IPS-11a (cell line): ENCODE measurements at regions not wholly inside any gene's neighbourhood (a gene's known extent, or its start where the extent isn't known, plus 50 kb on each side); places are given as distances from the start of the nearest gene placed in this dataset.

ENCODE experiments used
- H3K4me3 ChIP-seq: one replicate; pipeline ENCODE4 v1.5.1; 2013; ENCODE audit warnings: low read depth, low read length, control low read depth

- H3K4me3 ChIP-seq: no peak overlapping the region
Measured at GRCh38 chr1:238241607-238242006, 350.9 kb upstream of the ZP4 start.

- no peak overlapping the region for H3K4me3 ChIP-seq
Measured at GRCh38 chr1:238239343-238239742, 348.6 kb upstream of the ZP4 start.

- H3K4me3 ChIP-seq: no peak overlapping the region
Measured at GRCh38 chr1:238233966-238234365, 343.2 kb upstream of the ZP4 start.

- no peak overlapping the region for H3K4me3 ChIP-seq
Measured at GRCh38 chr1:238232084-238232710, 341.5 kb upstream of the ZP4 start.

- H3K4me3 ChIP-seq: no peak overlapping the region
Measured at GRCh38 chr1:238226810-238227209, 336.1 kb upstream of the ZP4 start.

DNA sequence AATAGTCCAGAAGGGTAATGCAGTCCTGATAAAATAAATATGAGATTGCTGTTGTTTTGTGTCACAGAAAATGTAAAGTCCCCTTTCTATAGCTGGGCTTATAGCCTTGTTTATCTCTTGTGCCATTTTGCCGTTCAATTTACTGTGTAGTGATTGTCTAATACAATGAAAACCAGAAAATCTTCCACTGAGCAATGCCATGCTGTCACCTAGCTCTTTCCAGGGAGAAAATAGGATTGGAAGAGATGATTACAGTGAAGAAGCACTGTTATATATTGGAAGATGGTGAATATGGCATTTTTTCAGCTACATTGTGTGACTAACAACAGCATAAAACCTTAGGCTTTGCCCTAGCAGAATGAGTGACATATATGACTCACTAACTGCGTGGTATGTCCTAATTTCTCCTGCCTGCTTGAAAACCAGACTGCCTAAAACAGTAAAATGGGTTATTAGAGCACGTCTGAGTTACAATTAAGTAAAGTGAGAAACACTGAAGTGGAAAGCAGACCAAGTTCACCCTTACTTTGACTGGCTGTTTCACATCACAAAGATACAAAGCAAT, 332.4 kb upstream of the ZP4 start:
- H3K4me3 ChIP-seq: no peak overlapping the region

GRCh38 chr1:238221738-238222137, 331.0 kb upstream of the ZP4 start:
- no peak overlapping the region for H3K4me3 ChIP-seq

- no peak overlapping the region for H3K4me3 ChIP-seq
Measured at GRCh38 chr1:238214449-238214848, 323.7 kb upstream of the ZP4 start.

DNA sequence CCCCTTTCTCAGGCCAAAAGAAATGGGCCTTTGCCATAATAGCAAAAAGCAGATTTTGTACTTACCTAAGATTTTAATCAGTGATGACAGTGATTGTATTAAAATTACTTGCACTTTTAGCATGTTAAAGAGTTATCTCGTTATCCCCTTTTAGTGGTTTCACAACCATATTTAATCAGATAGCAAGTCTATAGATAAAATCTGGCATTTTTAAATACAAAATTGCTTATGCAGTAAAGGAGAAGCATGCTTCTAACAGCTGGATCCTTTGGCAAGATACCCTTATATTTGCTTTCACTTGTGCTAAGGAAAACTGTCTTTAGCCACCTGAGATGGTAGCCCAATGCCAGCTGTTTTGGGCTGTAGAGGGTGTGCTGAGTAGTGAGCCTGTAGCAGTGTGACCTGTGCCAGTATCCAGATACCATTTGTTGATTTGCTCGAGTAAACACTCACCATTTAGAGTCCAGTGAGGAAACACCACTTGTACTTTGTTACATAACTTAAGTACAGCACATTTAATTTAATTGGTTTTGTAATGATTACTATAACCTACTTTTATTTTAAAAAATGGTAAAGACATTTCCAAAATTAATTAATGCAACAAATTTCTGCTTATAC, 314.4 kb upstream of the ZP4 start:
- no peak overlapping the region for H3K4me3 ChIP-seq

DNA sequence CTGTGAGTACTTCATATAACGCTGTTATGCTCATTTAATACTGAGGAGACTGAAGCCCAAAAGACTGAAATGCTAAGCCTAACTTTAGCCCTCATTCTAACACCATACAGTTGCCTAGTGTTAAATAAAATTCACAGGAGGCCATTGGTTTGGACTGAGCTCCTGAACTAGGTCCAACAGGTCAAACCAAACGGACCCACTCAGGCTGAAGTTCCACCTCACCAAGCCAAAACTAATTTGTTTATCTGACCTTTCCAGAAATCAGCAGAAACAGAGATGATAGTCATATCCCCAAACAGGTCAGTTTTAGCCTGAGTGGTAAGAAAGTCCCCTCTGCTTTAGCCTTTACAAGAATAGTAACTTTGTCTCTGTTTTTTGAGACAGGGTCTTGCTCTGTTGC, 311.3 kb upstream of the ZP4 start:
- no peak overlapping the region for H3K4me3 ChIP-seq

- H3K4me3 ChIP-seq: no peak overlapping the region
Measured at GRCh38 chr1:238199325-238199724, 308.6 kb upstream of the ZP4 start.

- H3K4me3 ChIP-seq: no peak overlapping the region
Measured at GRCh38 chr1:238196516-238196915, 305.8 kb upstream of the ZP4 start.

DNA sequence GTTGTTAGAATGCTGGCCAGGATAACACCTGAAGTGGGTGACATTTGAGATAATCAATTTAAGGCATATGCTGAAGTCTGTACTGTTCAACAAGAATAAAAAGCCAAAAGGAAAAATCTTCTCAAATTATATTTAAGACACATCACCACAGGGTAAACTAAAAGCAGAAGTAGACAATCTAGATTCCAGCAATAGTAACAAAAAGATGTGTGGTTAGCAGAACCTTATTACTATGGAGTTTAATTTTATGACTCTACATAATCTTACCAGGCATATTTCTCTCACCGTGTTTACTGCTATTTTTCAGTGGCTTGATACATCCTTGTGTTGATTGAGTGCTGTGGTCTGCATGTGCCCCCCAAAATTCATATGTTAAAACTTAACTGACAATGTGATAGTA, 300.4 kb upstream of the ZP4 start:
- H3K4me3 ChIP-seq: no peak overlapping the region

GRCh38 chr1:238187575-238187949, 296.8 kb upstream of the ZP4 start:
- H3K4me3 ChIP-seq: no peak overlapping the region

- no peak overlapping the region for H3K4me3 ChIP-seq
Measured at GRCh38 chr1:238186887-238187574, 296.3 kb upstream of the ZP4 start.

DNA sequence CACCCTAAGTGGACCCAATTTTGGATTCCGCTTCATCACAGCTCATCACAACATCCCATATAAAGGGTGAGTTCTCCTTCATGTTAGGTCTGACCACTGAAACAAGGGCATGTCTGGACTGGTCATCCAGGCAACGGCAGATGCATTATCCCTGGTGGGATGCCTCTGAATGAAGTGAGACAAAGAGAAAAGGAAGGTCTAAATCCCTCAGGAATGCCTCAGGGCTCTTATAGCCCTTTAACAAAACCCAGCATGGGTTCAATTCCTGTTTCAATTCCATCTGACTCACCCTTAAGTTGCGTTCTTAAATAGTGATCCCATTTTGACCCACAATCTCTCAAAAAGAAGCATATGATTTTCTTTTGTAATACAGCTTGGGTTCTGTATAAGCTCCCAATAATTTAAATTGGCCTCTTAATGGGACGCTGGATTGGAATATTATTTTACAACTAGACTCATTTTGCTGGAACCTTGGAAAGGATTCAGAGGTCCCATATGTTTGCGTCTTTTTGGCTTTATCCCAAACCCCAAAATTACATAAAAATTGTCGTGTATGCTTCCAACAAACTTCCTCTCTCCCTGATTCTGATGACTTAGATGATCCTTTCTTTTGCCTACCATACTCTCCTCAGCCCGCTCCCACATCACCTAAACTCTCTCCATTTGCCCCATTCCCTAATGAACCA, 287.4 kb upstream of the ZP4 start:
- H3K4me3 ChIP-seq: no peak overlapping the region

- no peak overlapping the region for H3K4me3 ChIP-seq
Measured at GRCh38 chr1:238177351-238177750, 286.6 kb upstream of the ZP4 start.

GRCh38 chr1:238176441-238176840, 285.7 kb upstream of the ZP4 start:
- H3K4me3 ChIP-seq: no peak overlapping the region

- H3K4me3 ChIP-seq: no peak overlapping the region
Measured at GRCh38 chr1:238171985-238172384, 281.3 kb upstream of the ZP4 start.

- no peak overlapping the region for H3K4me3 ChIP-seq
Measured at GRCh38 chr1:238161955-238162354, 271.2 kb upstream of the ZP4 start.

- H3K4me3 ChIP-seq: no peak overlapping the region
Measured at GRCh38 chr1:238153939-238154338, 263.2 kb upstream of the ZP4 start.

DNA sequence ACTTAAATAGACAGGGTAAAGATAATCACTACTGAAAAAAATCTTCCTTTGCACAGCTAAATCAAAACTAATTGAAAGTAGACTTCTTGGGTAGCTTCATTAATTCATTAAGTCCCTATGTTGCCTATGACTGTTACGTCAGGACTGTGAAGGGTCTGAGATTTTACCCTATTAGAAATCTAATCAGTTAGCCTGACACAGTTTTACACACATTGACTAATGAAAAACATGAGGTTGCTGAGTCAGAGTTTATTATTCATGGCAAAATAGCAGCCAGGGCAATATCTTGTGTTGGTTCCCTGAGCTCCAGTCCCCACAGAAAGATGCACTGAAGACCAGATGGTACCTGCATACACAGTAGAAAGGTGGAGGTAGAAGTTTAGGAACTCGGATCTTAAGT, 262.5 kb upstream of the ZP4 start:
- no peak overlapping the region for H3K4me3 ChIP-seq
